MM.1S (cell line): ENCODE measurements at regions not wholly inside any gene's neighbourhood (a gene's known extent, or its start where the extent isn't known, plus 50 kb on each side); places are given as distances from the start of the nearest gene placed in this dataset.

ENCODE experiments used
- EZH2 ChIP-seq: fragments of 300-600 bp; sonication (generic); optimal IDR thresholded peaks from 2 replicates; pipeline ENCODE3; 2017; ENCODE audit warnings: low read depth, mild to moderate bottlenecking, antibody characterized with exemption, low read length, mixed read lengths
- TF ChIP-seq, protein P1 (sequence below): fragments of 300-600 bp; sonication (generic); IDR thresholded peaks from 2 replicates; pipeline ENCODE4 v1.5.1; 2016; ENCODE audit warnings: antibody characterized with exemption, low read length, mixed read lengths

DNA sequence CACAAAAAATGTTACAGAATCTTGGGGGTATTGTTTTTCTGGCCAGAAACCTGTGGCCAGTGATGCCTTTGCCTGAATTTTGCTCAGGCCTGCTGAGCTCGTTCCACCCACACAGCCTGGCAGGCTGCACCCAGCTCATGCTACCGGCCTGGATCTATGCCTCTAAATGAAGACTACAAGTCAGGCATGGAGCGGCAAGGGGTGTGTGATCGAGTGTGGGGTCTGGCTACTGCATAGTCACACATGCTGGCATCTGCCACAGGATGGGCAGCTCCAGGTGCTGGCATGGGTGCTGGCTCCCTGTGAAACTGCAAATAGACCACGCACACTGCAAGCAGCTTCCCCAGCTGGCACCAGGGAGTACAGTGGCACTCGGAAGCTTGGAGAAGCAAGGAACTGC, 323.1 kb upstream of the POU3F4 start:
- no peak for TF ChIP-seq EZH2
- TF ChIP-seq, protein P1, sequence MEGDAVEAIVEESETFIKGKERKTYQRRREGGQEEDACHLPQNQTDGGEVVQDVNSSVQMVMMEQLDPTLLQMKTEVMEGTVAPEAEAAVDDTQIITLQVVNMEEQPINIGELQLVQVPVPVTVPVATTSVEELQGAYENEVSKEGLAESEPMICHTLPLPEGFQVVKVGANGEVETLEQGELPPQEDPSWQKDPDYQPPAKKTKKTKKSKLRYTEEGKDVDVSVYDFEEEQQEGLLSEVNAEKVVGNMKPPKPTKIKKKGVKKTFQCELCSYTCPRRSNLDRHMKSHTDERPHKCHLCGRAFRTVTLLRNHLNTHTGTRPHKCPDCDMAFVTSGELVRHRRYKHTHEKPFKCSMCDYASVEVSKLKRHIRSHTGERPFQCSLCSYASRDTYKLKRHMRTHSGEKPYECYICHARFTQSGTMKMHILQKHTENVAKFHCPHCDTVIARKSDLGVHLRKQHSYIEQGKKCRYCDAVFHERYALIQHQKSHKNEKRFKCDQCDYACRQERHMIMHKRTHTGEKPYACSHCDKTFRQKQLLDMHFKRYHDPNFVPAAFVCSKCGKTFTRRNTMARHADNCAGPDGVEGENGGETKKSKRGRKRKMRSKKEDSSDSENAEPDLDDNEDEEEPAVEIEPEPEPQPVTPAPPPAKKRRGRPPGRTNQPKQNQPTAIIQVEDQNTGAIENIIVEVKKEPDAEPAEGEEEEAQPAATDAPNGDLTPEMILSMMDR = no peak
